Neutrophil (primary cell): ENCODE measurements at regions not wholly inside any gene's neighbourhood (a gene's known extent, or its start where the extent isn't known, plus 50 kb on each side); places are given as distances from the start of the nearest gene placed in this dataset.

ENCODE experiments used
- H3K27ac ChIP-seq: fragments of 200-600 bp; sonication (generic); 2 replicates; pipeline ENCODE4 v1.5.1; 2016; ENCODE audit warnings: mild to moderate bottlenecking, moderate library complexity
- H3K27me3 ChIP-seq: fragments of 200-600 bp; sonication (generic); 2 replicates; pipeline ENCODE4 v1.6.0; 2016; ENCODE audit warnings: mild to moderate bottlenecking
- H3K36me3 ChIP-seq: fragments of 200-600 bp; sonication (generic); 2 replicates; pipeline ENCODE4 v1.5.1; 2017
- H3K4me1 ChIP-seq, 2 experiments: fragments of 200-600 bp in 1 of 2; sonication (generic) in 1 of 2; 1 replicate in 1 of 2; 2 replicates in 1 of 2; pipeline versions ENCODE4 v1.5.1 to v1.6.1; 2013 to 2016; ENCODE audit warnings: low read depth in 1 of 2, low read length in 1 of 2, mild to moderate bottlenecking in 1 of 2, moderate library complexity in 1 of 2; ENCODE audit not compliant: control insufficient read depth in 1 of 2, insufficient read depth in 1 of 2
- H3K4me3 ChIP-seq, 2 experiments: fragments of 200-600 bp in 1 of 2; sonication (generic) in 1 of 2; 1 replicate in 1 of 2; 2 replicates in 1 of 2; pipeline ENCODE4 v1.5.1; 2013 to 2016; ENCODE audit warnings: low read depth in 1 of 2, low read length in 1 of 2, mild to moderate bottlenecking in 1 of 2, moderate library complexity in 1 of 2
- H3K9me3 ChIP-seq: fragments of 200-600 bp; sonication (generic); 2 replicates; pipeline ENCODE4 v1.5.1; 2016
- CTCF ChIP-seq: fragments of 200-600 bp; sonication (generic); IDR thresholded peaks from 2 replicates; pipeline ENCODE4 v1.5.1; 2016; ENCODE audit warnings: antibody characterized with exemption

- no peaks in the 10 kb centered on the region for H3K36me3 ChIP-seq
- H3K4me1 ChIP-seq, result no peaks in the 10 kb centered on the region
- no peak overlapping the region for H3K4me3 ChIP-seq
- H3K27ac ChIP-seq, result no peak overlapping the region
- TF ChIP-seq CTCF, result no peak
- H3K9me3 ChIP-seq, result no peaks in the 10 kb centered on the region
- H3K27me3 ChIP-seq, result no peaks in the 10 kb centered on the region
Observed at GRCh38 chr4:23122666-23123400, 430.1 kb downstream of the GBA3 start.

GRCh38 chr4:23120374-23120773 lies 427.6 kb downstream of the GBA3 start:
- no peak for TF ChIP-seq CTCF
- H3K4me1 ChIP-seq, result no peaks in the 10 kb centered on the region
- no peaks in the 10 kb centered on the region for H3K27me3 ChIP-seq
- no peaks in the 10 kb centered on the region for H3K36me3 ChIP-seq
- no peaks in the 10 kb centered on the region for H3K9me3 ChIP-seq
- no peak overlapping the region for H3K27ac ChIP-seq
- H3K4me3 ChIP-seq, result no peak overlapping the region

- Histone ChIP-seq H3K4me3 (no peak overlapping the region), H3K27ac (no peak overlapping the region), H3K4me1 (no peaks in the 10 kb centered on the region), H3K9me3 (no peaks in the 10 kb centered on the region), H3K27me3 (no peaks in the 10 kb centered on the region), H3K36me3 (no peaks in the 10 kb centered on the region)
- no peak for TF ChIP-seq CTCF
Observed at GRCh38 chr4:23117826-23118225, 425.1 kb downstream of the GBA3 start.

- Histone ChIP-seq H3K27ac (no peak overlapping the region), H3K27me3 (no peaks in the 10 kb centered on the region), H3K9me3 (no peaks in the 10 kb centered on the region), H3K36me3 (no peaks in the 10 kb centered on the region), H3K4me3 (no peak overlapping the region), H3K4me1 (no peaks in the 10 kb centered on the region)
- TF ChIP-seq CTCF, result no peak
Observed at GRCh38 chr4:23114538-23114937, 421.8 kb downstream of the GBA3 start.

- H3K36me3 ChIP-seq, result no peaks in the 10 kb centered on the region
- H3K4me3 ChIP-seq, result no peak overlapping the region
- no peaks in the 10 kb centered on the region for H3K4me1 ChIP-seq
- TF ChIP-seq CTCF, result no peak
- no peaks in the 10 kb centered on the region for H3K27me3 ChIP-seq
- H3K27ac ChIP-seq, result no peak overlapping the region
- H3K9me3 ChIP-seq, result no peaks in the 10 kb centered on the region
Observed at GRCh38 chr4:23113104-23113503, 420.4 kb downstream of the GBA3 start.
